ENCODE measurements at regions not wholly inside any gene's neighbourhood (a gene's known extent, or its start where the extent isn't known, plus 50 kb on each side); places are given as distances from the start of the nearest gene placed in this dataset.
"Not testable (repeated sequence)": the region's sequence is repeated elsewhere in the genome, so short reads cannot be mapped to it uniquely, and the experiment has no call there.

DNA sequence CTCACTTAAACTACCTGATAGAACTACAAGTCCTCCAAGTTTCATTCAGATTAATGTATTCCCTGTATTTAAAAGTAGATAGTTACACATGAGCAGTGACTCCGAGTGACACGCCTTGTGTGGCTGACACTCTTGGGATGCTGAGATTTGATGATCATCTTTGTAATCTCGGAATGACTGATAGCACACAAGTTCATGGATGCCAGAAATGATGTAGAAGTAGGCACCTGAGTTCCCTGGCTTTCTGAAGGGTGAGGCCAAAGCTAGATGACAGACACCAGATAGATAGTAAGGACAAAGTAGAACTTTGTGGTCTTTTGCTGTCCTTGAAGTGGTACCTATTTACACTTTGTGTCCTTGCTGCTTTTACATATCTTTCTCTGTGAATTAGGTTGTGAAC lies 491.2 kb downstream of the PCNX1 start:
- ATAC-seq = no peak
- intact Hi-C loops (cut with DNase I, micrococcal nuclease) = no loop called here

DNA sequence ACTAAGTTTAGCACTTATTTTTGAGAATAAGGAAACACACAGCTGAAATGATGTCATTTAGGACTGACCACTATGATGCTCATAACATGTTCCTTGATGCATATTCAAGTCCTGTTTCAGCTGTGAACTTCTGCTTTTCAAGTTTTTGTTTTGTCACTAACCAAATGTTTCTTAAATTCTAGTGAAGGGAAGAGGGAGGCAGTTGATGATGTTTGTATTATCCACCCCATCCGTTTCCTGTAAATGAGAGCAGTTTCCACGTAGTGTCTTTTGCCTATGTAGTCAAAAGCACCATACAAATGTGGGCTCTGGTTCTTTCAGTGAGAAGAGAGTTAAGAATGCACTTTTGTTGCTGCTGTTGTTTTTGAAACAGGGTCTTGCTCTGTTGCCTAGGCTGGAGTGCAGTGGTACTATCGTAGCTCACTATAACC lies 491.8 kb downstream of the PCNX1 start:
- intact Hi-C loops (cut with DNase I, micrococcal nuclease) = no loop called here
- DNase-seq = no peak
- ATAC-seq = peak; percentile 10

More for the DNA sequence above, 491.2 kb downstream of the PCNX1 start:
- no peak for DNase-seq

DNA sequence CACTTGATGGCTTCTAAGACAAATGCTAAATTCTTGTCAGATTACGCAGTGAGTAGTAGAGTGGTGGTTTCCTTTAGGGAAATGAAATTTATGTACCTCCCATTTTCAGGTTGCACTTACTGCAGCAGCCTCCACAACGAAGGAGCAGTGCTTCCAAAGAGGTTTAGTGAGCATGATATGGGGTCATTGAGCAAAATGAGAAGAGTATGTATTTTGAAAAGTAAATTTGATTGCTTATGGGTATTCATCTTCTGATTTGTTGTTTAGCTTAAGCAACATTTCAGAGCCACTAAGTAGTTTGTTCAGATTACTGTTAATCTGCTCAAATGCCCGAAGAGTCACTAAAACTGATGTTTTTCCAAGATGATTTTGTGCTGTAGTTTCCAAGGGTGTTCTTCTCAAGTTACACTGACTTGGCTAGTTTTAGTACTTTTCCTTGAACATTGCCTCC lies 493.6 kb downstream of the PCNX1 start:
- intact Hi-C loops (cut with DNase I, micrococcal nuclease) = no loop called here
- ATAC-seq (no peak), DNase-seq (no peak)

- ATAC-seq; DNase-seq; intact Hi-C loops (cut with DNase I, micrococcal nuclease): not testable (repeated sequence)
These were observed 495.2 kb downstream of the PCNX1 start for GRCh38 chr14:71402415-71402814.

- peak; percentile 96 for ATAC-seq
- DNase-seq = peak in 1 of 2 donors; percentile 28
- intact Hi-C loops (cut with DNase I, micrococcal nuclease) = no loop called here
These were observed 496.4 kb downstream of the PCNX1 start for GRCh38 chr14:71403656-71404055.

DNA sequence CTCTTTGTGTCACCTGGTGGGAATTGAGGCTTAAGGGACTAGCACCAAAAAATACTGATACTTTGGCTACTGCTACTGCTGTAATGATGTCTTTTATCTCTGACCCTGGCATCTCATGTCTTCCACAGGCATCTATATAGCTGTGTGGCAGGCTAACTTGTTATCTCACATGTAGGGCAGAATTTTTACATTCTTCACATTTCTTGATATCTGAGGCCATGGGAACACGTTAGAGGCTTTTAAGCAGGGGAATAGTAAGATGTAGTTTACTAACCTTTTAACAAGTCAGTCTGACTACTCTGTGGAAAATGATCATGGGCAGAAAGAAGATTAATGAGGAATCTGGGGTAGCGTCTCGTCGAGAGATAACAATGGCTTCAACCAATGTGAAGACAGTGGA lies 498.4 kb downstream of the PCNX1 start:
- intact Hi-C loops (cut with DNase I, micrococcal nuclease) = no loop called here
- no peak for ATAC-seq
- no peak for DNase-seq

- intact Hi-C loops (cut with DNase I, micrococcal nuclease) = no loop called here
- DNase-seq (no peak), ATAC-seq (no peak)
These were observed 501.2 kb downstream of the PCNX1 start for GRCh38 chr14:71408362-71409030.

DNA sequence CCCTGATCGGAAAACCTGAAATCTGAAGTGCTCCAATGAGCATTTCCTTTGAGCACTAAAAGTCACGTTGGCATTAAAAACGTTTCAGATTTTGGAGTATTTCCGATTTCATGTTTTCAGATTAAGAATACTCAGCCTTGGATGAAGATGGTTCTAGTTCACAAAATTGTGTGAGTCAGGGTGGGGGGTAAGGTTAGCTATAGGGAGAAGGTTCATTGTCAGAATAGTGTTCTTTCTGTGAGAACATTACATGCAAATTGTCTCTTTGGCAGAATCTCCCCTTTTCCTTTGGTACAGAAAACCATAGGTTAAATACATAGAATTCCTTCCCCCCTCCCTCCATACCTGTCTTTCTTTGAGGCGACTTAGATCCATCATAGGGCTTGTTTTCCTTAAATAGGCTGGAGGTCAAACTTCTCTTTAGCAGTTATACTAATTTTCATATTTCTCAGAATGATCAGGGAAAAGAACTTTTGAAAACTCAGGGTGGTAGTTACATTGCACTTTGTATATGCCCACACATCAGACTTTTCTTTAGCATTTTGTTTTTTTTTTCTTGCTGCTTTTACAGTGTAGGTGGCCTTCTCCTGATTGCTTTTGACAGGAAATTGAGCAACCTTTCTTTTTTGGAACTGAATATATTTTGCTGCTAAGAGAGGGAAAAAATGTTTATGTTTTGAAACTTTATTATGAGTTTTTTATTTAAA lies 503.5 kb downstream of the PCNX1 start:
- DNase-seq (no peak), ATAC-seq (no peak)
- intact Hi-C loops (cut with DNase I, micrococcal nuclease) = no loop called here

DNA sequence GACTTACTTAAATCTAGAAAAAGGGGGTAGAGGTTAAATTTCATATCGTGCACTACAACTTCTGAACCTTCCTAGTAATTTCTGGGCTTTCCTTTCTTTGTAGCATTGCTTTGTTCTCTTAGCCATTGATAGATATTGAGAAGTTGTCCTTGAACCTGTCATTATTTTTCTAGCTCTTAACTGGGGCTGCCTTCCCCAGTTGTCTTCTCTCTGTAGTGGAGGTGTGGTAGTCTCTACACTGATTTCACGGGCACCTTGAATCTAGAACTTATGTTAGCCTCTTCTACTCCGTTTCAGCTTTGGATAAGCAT lies 504.0 kb downstream of the PCNX1 start:
- intact Hi-C loops (cut with DNase I, micrococcal nuclease) = no loop called here
- DNase-seq (no peak), ATAC-seq (no peak)

DNA sequence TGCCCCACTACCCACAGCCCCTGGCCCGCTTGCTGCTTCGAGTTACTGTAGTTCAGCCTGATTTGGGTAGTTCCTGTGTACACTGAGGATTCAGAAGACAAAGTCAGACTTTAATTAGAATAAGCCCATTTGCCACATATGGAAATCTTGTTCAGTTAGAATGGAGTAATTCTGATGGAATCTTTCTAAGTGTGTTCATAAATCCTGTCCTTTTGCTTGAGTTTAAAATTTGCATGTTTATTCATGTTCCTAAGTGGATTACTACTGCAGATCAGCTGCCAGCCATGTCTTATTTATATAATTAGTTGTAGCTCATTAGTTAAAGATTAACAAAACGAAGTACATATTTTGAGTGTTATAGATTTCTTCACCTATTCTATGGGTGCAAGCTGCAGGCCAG lies 504.5 kb downstream of the PCNX1 start:
- intact Hi-C loops (cut with DNase I, micrococcal nuclease) = no loop called here
- ATAC-seq (no peak), DNase-seq (no peak)

- intact Hi-C loops (cut with DNase I, micrococcal nuclease) = no loop called here
- DNase-seq (no peak), ATAC-seq (no peak)
These were observed 507.6 kb downstream of the PCNX1 start for GRCh38 chr14:71414631-71415403.

DNA sequence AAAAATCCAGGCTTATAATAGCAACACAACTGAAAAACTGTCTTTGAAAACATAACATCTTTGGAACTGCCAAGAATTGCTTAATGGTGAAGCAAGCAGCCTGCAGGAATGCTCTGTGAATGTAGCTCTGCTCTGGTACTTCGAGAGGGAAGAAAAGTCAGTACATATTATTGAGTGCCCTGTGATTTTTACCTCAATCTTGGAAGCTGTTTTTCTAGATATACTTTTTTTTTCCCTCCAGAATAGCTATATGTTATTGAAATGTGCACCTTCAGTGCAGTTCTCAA lies 508.1 kb downstream of the PCNX1 start:
- DNase-seq = no peak
- intact Hi-C loops (cut with DNase I, micrococcal nuclease) = no loop called here
- ATAC-seq = no peak

DNA sequence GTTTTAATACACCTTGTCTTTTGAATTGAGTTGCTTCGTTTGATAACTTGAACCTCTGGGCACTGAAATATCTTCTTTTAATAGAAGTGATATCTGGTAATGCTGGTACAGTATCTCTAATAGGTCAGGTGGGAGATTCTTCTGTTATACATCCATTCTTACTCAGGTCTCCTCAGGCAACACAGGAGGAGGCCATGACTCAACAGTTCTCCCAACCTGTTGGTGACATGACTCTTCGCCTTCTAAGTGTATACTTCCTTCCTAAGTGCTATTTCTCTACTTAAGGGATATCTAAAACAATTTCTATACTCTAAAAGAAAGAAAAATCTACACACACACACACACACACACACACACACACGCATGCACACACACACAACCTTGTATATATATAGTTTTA lies 509.1 kb downstream of the PCNX1 start:
- no peak for ATAC-seq
- intact Hi-C loops (cut with DNase I, micrococcal nuclease) = no loop called here
- no peak for DNase-seq

- ATAC-seq (no peak), DNase-seq (no peak)
- intact Hi-C loops (cut with DNase I, micrococcal nuclease) = no loop called here
These were observed 511.4 kb downstream of the PCNX1 start for GRCh38 chr14:71418532-71419245.

- DNase-seq = no peak
These were observed 508.7 kb upstream of the RGS6 start for GRCh38 chr14:71423481-71423880.

DNA sequence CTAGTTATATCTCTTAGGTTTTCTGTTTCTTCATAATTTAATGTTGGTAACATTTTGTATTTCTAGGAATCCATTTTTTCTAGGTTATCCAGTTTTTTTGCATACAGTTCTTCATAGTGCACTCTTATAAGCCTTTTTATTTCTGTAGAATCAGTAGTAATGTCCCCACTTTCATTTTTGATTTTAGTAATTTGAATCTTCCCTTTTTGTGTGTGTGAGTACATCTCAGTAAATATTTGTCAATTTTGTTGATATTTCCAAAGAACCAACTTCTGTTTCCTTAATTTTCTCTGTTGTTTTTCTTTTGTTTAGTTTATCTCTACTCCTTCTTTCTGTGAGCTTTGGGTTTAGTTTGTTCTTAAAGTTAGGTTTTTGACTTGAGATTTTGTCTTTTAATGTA lies 507.3 kb upstream of the RGS6 start:
- intact Hi-C loops (cut with DNase I, micrococcal nuclease) = no loop called here
- DNase-seq (no peak), ATAC-seq (no peak)

More at GRCh38 chr14:71423481-71423880, 508.7 kb upstream of the RGS6 start:
- intact Hi-C loops (cut with DNase I, micrococcal nuclease) = no loop called here
- ATAC-seq = no peak

GRCh38 chr14:71426001-71426400 lies 506.2 kb upstream of the RGS6 start:
- intact Hi-C loops (cut with DNase I, micrococcal nuclease) = no loop called here
- DNase-seq (no peak), ATAC-seq (no peak)

DNA sequence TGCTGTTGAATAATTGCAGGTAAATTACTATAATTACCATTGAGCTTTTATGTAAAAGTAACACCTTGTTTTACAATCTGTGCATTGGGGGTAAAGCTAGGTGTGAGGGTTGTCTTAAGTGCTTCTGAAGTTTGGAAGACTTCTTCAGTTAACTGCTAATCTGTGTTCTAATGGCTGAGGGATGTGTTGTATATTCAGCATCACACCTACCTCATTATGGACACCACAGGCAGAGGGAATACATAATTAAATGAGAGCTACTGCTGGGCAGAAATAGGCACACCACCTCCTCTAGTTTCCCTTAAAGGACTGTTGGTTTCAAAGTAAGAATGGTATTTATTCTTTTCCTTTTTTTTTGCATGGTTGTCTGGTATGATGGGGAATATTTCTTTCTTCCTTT lies 502.3 kb upstream of the RGS6 start:
- DNase-seq = no peak
- intact Hi-C loops (cut with DNase I, micrococcal nuclease) = no loop called here
- no peak for ATAC-seq

DNA sequence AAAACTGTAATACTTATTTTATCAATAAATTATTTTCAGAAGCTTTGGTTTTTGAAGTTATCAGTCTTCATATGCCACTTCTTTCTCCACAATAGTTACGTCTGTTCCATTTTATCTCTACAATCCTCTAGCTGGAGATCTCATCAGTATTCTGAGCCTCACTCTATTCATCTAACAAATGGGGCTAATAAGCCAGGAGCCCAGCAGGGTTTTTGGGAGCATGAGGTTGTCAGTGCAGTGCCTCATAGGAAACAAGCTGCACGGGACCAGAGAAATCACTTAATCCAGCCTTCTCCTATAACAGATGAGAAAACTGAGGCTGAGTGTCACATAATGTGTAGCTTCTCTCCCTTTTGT lies 501.9 kb upstream of the RGS6 start:
- no peak for DNase-seq
- no peak for ATAC-seq
- intact Hi-C loops (cut with DNase I, micrococcal nuclease) = no loop called here
